ENCODE measurements at regions not wholly inside any gene's neighbourhood (a gene's known extent, or its start where the extent isn't known, plus 50 kb on each side); places are given as distances from the start of the nearest gene placed in this dataset.

DNA sequence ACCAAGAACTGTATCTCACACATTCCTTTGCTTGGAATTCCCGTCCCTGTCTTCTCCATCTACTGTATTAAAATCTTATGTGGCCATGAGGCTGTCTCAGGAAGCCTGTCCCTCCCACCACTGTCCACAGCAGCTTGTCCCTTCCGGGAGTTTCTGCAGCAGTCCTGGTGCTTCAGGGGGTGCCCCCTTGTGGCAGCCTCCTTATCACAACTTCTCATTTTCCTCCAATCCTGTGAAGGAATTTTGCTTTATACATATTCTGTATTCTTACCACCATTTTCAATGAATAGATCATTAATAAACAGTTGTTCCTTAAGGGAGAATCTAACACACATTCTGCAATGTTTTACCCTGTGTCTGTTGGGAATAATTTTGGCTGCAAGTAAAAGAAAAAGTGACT, 220.4 kb upstream of the RAG2 start:
- no peak for TF ChIP-seq ZNF384 (IDR thresholded peaks at IDR 0.05)
- TF ChIP-seq NFRKB (IDR thresholded peaks at IDR 0.05) = no peak
- no peak for TF ChIP-seq TARDBP (IDR thresholded peaks at IDR 0.05)
- TF ChIP-seq FOXM1 (IDR thresholded peaks at IDR 0.05; ENCODE audit: borderline replicate concordance) = no peak
- TF ChIP-seq L3MBTL2 (conservative IDR thresholded peaks at IDR 0.05) = no peak
- TF ChIP-seq BHLHE40 (IDR thresholded peaks at IDR 0.05; ENCODE audit: borderline replicate concordance) = no peak
- no peak for TF ChIP-seq FOXA1 (IDR thresholded peaks at IDR 0.05)
- no peak for TF ChIP-seq SP1 (IDR thresholded peaks at IDR 0.05)
- no peak for TF ChIP-seq ARNT (IDR thresholded peaks at IDR 0.05)
- TF ChIP-seq, protein P1, sequence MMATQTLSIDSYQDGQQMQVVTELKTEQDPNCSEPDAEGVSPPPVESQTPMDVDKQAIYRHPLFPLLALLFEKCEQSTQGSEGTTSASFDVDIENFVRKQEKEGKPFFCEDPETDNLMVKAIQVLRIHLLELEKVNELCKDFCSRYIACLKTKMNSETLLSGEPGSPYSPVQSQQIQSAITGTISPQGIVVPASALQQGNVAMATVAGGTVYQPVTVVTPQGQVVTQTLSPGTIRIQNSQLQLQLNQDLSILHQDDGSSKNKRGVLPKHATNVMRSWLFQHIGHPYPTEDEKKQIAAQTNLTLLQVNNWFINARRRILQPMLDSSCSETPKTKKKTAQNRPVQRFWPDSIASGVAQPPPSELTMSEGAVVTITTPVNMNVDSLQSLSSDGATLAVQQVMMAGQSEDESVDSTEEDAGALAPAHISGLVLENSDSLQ (IDR thresholded peaks at IDR 0.05) = no peak
- no peak for TF ChIP-seq HDGF (IDR thresholded peaks at IDR 0.05; ENCODE audit: borderline replicate concordance)
